Kidney (tissue), 13 donors: ENCODE measurements at regions not wholly inside any gene's neighbourhood (a gene's known extent, or its start where the extent isn't known, plus 50 kb on each side); places are given as distances from the start of the nearest gene placed in this dataset.

Source experiments
- DNase-seq, 5 donors: peaks; one replicate each; pipeline ENCODE4 v3.0.0-alpha.2; 2013 to 2020
- FAIRE-seq: peaks from 2 replicates; lab custom pipeline; 2012; peaks lifted over from hg19 to GRCh38; lab: Jason Lieb, UNC
- H3K27ac ChIP-seq, 2 donors: one replicate each; pipeline ENCODE4 v1.7.0; 2013; ENCODE audit warnings: low read depth in 2 of 2, low read length in 2 of 2, inconsistent platforms in 1 of 2
- H3K27me3 ChIP-seq: one replicate; pipeline ENCODE4 v1.7.1; 2013; ENCODE audit warnings: low read length, inconsistent platforms; ENCODE audit not compliant: control insufficient read depth, insufficient read depth
- H3K36me3 ChIP-seq, 3 donors: one replicate each; pipeline versions ENCODE4 v1.7.0 to v1.7.1; 2013; ENCODE audit warnings: low read length in 3 of 3, control low read depth in 1 of 3, inconsistent platforms in 1 of 3; ENCODE audit not compliant: insufficient read depth in 3 of 3, control insufficient read depth in 2 of 3
- H3K4me1 ChIP-seq, 3 donors: one replicate each; pipeline versions ENCODE4 v1.7.0 to v1.7.1; 2013; ENCODE audit warnings: low read length in 3 of 3, inconsistent platforms in 1 of 3, low read depth in 1 of 3; ENCODE audit not compliant: control insufficient read depth in 2 of 3, insufficient read depth in 2 of 3
- H3K4me3 ChIP-seq, 3 donors: one replicate each; pipeline versions ENCODE4 v1.7.0 to v1.8.1; 2013; ENCODE audit warnings: low read length in 3 of 3, control low read depth in 1 of 3, inconsistent platforms in 1 of 3
- H3K9ac ChIP-seq, 3 donors: one replicate each; pipeline versions ENCODE4 v1.7.0 to v1.7.1; 2013; ENCODE audit warnings: low read length in 3 of 3, control low read depth in 1 of 3, inconsistent platforms in 1 of 3
- H3K9me3 ChIP-seq, 3 donors: one replicate each; pipeline versions ENCODE4 v1.7.0 to v1.7.1; 2013; ENCODE audit warnings: low read length in 3 of 3, control low read depth in 1 of 3, inconsistent platforms in 1 of 3; ENCODE audit not compliant: control insufficient read depth in 2 of 3, insufficient read depth in 1 of 3
- CTCF ChIP-seq: IDR thresholded peaks from 3 replicates; pipeline ENCODE4 v1.5.1; 2012; ENCODE audit warnings: mild to moderate bottlenecking, moderate library complexity, borderline replicate concordance; ENCODE audit not compliant: insufficient read depth; ENCODE audit errors: extremely low read depth
- intact Hi-C: fragments of 100-400 bp; cut with DNase I; formaldehyde crosslinking; loops from one replicate; pipeline ENCODE4 v1.11.1; 2022
- donor health status: control.
- donor health status: control.
- donor health status: control.
- donor health status: control.
- donor health status: control.
- donor health status: DM: yes; HTN: yes; CAD: no.
- donor health status: Normal renal cell carcinoma (clear cell type).

- Histone ChIP-seq H3K9me3 (no peaks in the 10 kb centered on the region), H3K4me1 (no peaks in the 10 kb centered on the region), H3K9ac (no peak overlapping the region), H3K4me3 (no peak overlapping the region), H3K36me3 (no peaks in the 10 kb centered on the region), H3K27me3 (no peaks in the 10 kb centered on the region), H3K27ac (no peak overlapping the region)
- intact Hi-C loops: no loop called here
- TF ChIP-seq CTCF: no peak
- DNase-seq (no peak), FAIRE-seq (no peak)
Observed at GRCh38 chr1:175887521-175887920, 144.1 kb upstream of the TNR start.

GRCh38 chr1:175885326-175885725 is 141.9 kb upstream of the TNR start:
- no peak overlapping the region for H3K9ac ChIP-seq
- H3K27me3 ChIP-seq: no peaks in the 10 kb centered on the region
- no peaks in the 10 kb centered on the region for H3K4me1 ChIP-seq
- TF ChIP-seq CTCF: no peak
- DNase-seq (peak in 1 of 5 donors; percentile 19), FAIRE-seq (no peak)
- intact Hi-C loops: no loop called here
- no peak overlapping the region for H3K4me3 ChIP-seq
- H3K27ac ChIP-seq: no peak overlapping the region
- no peaks in the 10 kb centered on the region for H3K9me3 ChIP-seq
- no peaks in the 10 kb centered on the region for H3K36me3 ChIP-seq

- intact Hi-C loops: no loop called here
- Histone ChIP-seq H3K9ac (no peak overlapping the region), H3K27ac (no peak overlapping the region), H3K9me3 (no peaks in the 10 kb centered on the region), H3K27me3 (no peaks in the 10 kb centered on the region), H3K4me1 (no peaks in the 10 kb centered on the region), H3K36me3 (no peaks in the 10 kb centered on the region), H3K4me3 (no peak overlapping the region)
- TF ChIP-seq CTCF: no peak
- DNase-seq (peak in 2 of 5 donors; percentile 19 to 30), FAIRE-seq (no peak)
Observed at GRCh38 chr1:175884369-175884768, 141.0 kb upstream of the TNR start.

- no peaks in the 10 kb centered on the region for H3K27me3 ChIP-seq
- no peak for TF ChIP-seq CTCF
- no peaks in the 10 kb centered on the region for H3K4me1 ChIP-seq
- no peak for DNase-seq
- no peak for FAIRE-seq
- H3K36me3 ChIP-seq: no peaks in the 10 kb centered on the region
- H3K9me3 ChIP-seq: no peaks in the 10 kb centered on the region
- no peak overlapping the region for H3K4me3 ChIP-seq
- intact Hi-C loops: no loop called here
- H3K27ac ChIP-seq: no peak overlapping the region
- no peak overlapping the region for H3K9ac ChIP-seq
Observed at GRCh38 chr1:175882192-175882591, 138.8 kb upstream of the TNR start.
